HG03457 (cell line): ENCODE measurements at regions not wholly inside any gene's neighbourhood (a gene's known extent, or its start where the extent isn't known, plus 50 kb on each side); places are given as distances from the start of the nearest gene placed in this dataset.
"Not testable (repeated sequence)": the region's sequence is repeated elsewhere in the genome, so short reads cannot be mapped to it uniquely, and the experiment has no call there.

Source experiments
- ATAC-seq: cut with Tn5 transposase; IDR thresholded peaks from one replicate; pipeline ENCODE4 v1.9.1; 2021; ENCODE audit warnings: moderate number of reproducible peaks; ENCODE audit not compliant: unreplicated experiment

DNA sequence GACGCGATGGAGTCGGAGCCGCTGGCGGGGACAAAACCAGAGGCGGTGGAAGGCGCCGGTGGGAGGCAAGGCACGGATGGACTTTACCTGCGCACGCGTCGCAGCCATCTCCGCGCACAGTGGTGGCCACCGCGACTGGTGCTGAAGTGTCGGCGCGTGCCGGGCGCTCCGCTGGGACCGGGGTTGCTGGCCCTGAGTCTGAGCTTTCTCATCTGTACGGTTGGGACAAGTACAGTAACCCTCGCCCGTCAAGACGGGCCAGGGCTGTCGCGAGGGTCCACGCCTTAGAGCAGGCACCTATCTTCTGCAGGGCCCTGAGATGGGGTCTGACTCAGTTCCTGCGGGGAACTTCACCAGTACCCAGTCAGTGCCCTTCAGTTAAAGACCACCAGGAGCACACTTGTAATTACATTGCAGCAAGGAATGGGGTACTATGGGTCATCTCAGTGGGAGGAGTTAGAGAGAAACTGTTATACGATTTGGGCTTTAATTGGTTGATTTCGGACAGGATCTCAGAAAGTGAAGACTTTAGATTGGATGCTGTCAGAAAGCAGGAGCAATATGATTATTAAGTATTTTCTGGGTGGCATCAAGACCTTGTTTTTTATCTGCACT lies 385.6 kb downstream of the SPATA31A6 start:
- ATAC-seq: not testable (repeated sequence)

DNA sequence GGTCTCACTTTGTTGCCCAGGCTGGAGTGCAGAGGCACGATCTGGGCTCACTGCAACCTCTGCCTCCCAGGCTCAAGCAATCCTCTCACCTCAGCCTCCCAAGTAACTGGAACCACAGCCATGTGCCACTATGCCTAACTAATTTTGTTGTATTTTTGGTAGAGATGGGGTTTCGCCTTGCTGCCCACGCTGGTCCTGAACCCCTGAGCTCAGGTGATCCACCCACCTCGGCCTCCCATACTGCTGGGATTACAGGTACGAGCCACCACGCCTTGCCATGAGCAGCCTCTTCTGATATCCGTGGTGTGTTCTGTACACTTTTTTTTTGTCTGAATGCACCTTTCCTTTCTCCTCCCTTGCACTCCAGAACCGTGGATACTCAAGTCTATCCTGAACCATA lies 394.4 kb downstream of the SPATA31A6 start:
- ATAC-seq: not testable (repeated sequence)
